DOHH2 (cell line): ENCODE measurements at regions not wholly inside any gene's neighbourhood (a gene's known extent, or its start where the extent isn't known, plus 50 kb on each side); places are given as distances from the start of the nearest gene placed in this dataset.

Experiments used
- EZH2phosphoT487 ChIP-seq: fragments of 200-600 bp; sonication (generic); IDR thresholded peaks from 2 replicates; pipeline ENCODE4 v1.6.1; 2017; ENCODE audit warnings: borderline replicate concordance, mild to moderate bottlenecking, antibody characterized with exemption, low read length, moderate library complexity, mixed read lengths
- TF ChIP-seq, protein P1 (sequence below): fragments of 200-600 bp; sonication (generic); IDR thresholded peaks from one replicate; pipeline ENCODE4 v1.5.1; 2014; ENCODE audit warnings: antibody characterized with exemption, mild to moderate bottlenecking, low read depth, low read length; ENCODE audit not compliant: poor library complexity, severe bottlenecking

DNA sequence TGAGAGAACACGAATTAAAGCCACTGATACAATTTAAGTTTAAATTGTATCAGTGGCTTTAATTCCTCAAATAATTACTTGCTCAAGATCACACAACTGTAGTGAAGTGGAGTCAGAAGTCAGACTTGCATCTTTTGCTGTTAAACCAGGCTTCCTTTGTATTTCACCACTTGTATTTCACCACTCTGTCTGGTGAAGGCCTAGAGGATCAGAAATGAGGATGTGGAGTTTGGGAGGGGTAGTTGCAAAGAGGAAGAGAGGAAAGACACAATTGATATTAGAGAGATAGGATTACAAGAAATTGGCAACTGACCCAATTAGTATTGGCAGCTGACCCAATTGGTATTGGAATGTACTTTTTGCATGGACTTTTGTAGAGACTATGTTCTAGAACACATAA lies 288.1 kb upstream of the GPR149 start:
- TF ChIP-seq, protein P1, sequence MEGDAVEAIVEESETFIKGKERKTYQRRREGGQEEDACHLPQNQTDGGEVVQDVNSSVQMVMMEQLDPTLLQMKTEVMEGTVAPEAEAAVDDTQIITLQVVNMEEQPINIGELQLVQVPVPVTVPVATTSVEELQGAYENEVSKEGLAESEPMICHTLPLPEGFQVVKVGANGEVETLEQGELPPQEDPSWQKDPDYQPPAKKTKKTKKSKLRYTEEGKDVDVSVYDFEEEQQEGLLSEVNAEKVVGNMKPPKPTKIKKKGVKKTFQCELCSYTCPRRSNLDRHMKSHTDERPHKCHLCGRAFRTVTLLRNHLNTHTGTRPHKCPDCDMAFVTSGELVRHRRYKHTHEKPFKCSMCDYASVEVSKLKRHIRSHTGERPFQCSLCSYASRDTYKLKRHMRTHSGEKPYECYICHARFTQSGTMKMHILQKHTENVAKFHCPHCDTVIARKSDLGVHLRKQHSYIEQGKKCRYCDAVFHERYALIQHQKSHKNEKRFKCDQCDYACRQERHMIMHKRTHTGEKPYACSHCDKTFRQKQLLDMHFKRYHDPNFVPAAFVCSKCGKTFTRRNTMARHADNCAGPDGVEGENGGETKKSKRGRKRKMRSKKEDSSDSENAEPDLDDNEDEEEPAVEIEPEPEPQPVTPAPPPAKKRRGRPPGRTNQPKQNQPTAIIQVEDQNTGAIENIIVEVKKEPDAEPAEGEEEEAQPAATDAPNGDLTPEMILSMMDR: no peak
- no peak for TF ChIP-seq EZH2phosphoT487
